H54 (cell line): ENCODE measurements at regions not wholly inside any gene's neighbourhood (a gene's known extent, or its start where the extent isn't known, plus 50 kb on each side); places are given as distances from the start of the nearest gene placed in this dataset.

Source experiments
- DNase-seq: peaks from one replicate; pipeline ENCODE4 v3.0.0; 2011; ENCODE audit warnings: low spot score, mixed read lengths; ENCODE audit not compliant: insufficient read length
- FAIRE-seq: peaks from 3 replicates; lab custom pipeline; 2011; peaks lifted over from hg19 to GRCh38; lab: Jason Lieb, UNC
- POLR2A ChIP-seq: IDR thresholded peaks from 2 replicates; pipeline ENCODE4 v1.6.1; 2011; ENCODE audit warnings: low read depth, mild to moderate bottlenecking, low read length

- FAIRE-seq (no peak), DNase-seq (no peak)
- no peak for TF ChIP-seq POLR2A
Observed at GRCh38 chr4:183763990-183764754, 105.1 kb downstream of the TRAPPC11 start.

- DNase-seq (no peak), FAIRE-seq (no peak)
- no peak for TF ChIP-seq POLR2A
Observed at GRCh38 chr4:183765251-183765911, 106.3 kb downstream of the TRAPPC11 start.

DNA sequence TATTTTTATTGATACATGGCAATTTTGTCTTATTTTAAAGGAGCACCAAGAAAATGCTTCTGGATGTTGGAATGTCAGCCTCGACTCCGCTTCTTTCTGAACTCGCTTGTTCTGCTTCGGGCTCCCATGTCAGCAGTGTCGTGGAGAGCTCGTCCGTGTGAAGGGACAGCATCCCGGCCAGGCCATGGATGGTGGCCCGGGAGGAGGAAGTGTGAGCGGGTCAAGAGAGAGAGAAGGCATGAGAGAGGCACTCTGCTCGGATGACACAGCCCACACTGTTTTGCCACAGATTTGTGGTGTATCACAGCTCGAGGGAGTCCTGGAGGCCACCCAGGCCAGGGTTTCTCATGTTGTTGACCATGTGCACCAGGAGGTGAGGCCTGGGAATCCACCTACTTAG lies 107.0 kb downstream of the TRAPPC11 start:
- DNase-seq (no peak), FAIRE-seq (no peak)

DNA sequence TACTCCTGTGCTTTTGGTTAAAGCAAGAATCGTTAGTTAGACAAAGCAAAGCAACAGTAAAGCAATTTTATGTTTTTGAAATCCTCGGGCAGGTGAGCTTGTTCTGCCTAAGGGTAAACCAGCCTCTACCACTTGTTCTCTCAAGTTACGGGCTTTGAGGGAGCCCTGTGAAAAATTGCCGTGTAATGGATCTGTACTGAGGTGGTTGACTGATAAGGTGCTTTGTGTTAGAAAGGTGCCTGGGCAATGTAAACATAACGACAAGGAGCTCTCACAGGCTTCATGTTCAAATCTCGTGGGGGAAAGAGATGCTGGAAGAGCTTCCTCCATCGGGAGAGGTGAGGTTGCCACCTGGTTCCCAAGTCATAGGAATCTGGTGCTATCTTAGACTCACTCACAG lies 111.8 kb downstream of the TRAPPC11 start:
- FAIRE-seq (no peak), DNase-seq (no peak)
- no peak for TF ChIP-seq POLR2A

More for the DNA sequence above, 107.0 kb downstream of the TRAPPC11 start:
- TF ChIP-seq POLR2A, result no peak

- no peak for TF ChIP-seq POLR2A
- FAIRE-seq (no peak), DNase-seq (no peak)
Observed at GRCh38 chr4:183772361-183772760, 113.3 kb downstream of the TRAPPC11 start.

- no peak for FAIRE-seq
- TF ChIP-seq POLR2A, result no peak
- DNase-seq, result no peak
Observed at GRCh38 chr4:183773790-183774189, 114.7 kb downstream of the TRAPPC11 start.

GRCh38 chr4:183783306-183783705 lies 121.8 kb upstream of the STOX2 start:
- DNase-seq (no peak), FAIRE-seq (no peak)
- no peak for TF ChIP-seq POLR2A

- FAIRE-seq (no peak), DNase-seq (no peak)
- no peak for TF ChIP-seq POLR2A
Observed at GRCh38 chr4:183783991-183784553, 121.0 kb upstream of the STOX2 start.

- TF ChIP-seq POLR2A, result no peak
- FAIRE-seq (no peak), DNase-seq (no peak)
Observed at GRCh38 chr4:183788308-183788905, 116.7 kb upstream of the STOX2 start.

GRCh38 chr4:183789657-183790056 lies 115.5 kb upstream of the STOX2 start:
- FAIRE-seq (no peak), DNase-seq (no peak)
- no peak for TF ChIP-seq POLR2A

DNA sequence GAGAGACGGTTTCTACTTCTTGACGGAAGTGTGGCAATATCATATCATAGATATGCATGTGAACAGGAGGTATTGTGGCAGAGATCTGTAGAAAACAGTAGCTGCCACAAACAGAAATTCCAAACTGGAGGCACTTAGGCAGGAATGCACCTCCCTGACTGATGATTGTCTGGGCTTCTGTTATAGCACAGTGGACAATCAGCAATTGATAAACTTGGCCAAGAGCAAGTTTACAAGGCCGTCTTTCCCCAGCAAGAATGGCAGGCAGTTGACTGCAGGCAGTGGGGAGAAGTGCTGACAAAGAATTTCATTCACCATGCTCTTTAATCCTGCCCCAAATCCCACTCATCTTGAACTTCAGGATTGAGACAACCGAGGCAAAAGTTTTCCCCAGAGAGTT lies 114.4 kb upstream of the STOX2 start:
- no peak for TF ChIP-seq POLR2A
- no peak for FAIRE-seq
- DNase-seq, result no peak

DNA sequence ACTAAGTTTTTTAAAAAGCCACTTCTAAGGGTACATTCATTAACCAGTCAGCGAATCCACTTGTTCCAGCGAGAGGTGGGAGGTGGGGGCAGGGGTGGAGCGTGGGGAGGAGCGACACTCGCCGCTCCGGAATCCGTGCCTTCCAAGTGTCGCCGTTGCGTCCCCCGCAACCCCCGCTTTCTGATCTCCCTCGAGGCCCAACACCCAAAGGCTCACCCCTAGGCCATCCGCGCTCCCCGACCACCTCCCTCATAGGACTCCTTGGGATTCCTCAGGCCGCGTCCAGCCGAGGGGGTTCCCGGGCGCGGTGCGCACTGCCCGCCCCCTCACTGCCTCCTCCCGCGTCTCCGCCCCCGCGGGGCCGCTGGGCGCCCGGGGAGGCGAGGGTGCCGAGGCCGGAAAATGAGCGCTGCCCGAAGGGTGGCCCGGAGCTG lies 108.1 kb upstream of the STOX2 start:
- TF ChIP-seq POLR2A, result no peak
- no peak for FAIRE-seq
- no peak for DNase-seq

- DNase-seq (no peak), FAIRE-seq (no peak)
- TF ChIP-seq POLR2A, result no peak
Observed at GRCh38 chr4:183797445-183798300, 107.4 kb upstream of the STOX2 start.
